Mesothelial cell of epicardium (in vitro differentiated cells): ENCODE measurements at regions not wholly inside any gene's neighbourhood (a gene's known extent, or its start where the extent isn't known, plus 50 kb on each side); places are given as distances from the start of the nearest gene placed in this dataset.
A peak's percentile ranks its signal among the peaks of the same experiment; 100 is the strongest.

Experiments used
- DNase-seq, 2 experiments: peaks; one replicate each; pipeline ENCODE4 v3.0.0; 2021; ENCODE audit warnings: low spot score in 2 of 2; ENCODE audit not compliant: unreplicated experiment in 2 of 2
- H3K27ac Mint-ChIP-seq: 2 replicates; pipeline ENCODE4 v1.8.0; 2021; ENCODE audit warnings: mixed read lengths
- H3K27me3 Mint-ChIP-seq: 2 replicates; pipeline ENCODE4 v1.8.0; 2021; ENCODE audit warnings: low read depth, mixed read lengths
- H3K36me3 Mint-ChIP-seq: 2 replicates; pipeline ENCODE4 v1.8.0; 2021; ENCODE audit warnings: mixed read lengths
- H3K4me1 Mint-ChIP-seq: 2 replicates; pipeline ENCODE4 v1.8.0; 2021; ENCODE audit warnings: mixed read lengths
- H3K4me3 Mint-ChIP-seq: 2 replicates; pipeline ENCODE4 v1.8.0; 2021; ENCODE audit warnings: mild to moderate bottlenecking, moderate library complexity, mixed read lengths
- H3K9me3 Mint-ChIP-seq: 2 replicates; pipeline ENCODE4 v1.8.0; 2021; ENCODE audit warnings: mixed read lengths
- TF ChIP-seq, protein P1 (sequence below): fragments of 200-600 bp; sonication (generic); IDR thresholded peaks from one replicate; pipeline ENCODE4 v1.5.0; 2021; ENCODE audit warnings: antibody characterized with exemption; ENCODE audit not compliant: unreplicated experiment

DNA sequence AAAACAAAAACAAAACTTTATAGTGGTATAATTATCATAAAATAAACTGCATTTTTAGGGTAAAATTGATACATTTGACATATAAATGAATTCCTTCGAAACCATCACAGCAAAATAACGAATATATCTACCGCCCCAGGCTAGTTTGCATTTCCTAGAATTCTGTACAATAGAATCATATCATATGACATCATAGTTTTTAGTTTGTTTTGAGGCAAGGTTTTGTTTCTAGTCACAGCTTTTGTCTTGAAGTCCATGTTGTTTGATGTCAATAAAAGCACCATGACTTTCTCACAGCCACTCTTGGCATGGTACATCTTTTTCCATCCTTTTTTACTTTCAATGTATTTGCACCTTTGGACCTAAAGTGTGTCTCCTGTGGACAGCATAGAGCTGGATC, 102.9 kb downstream of the FOXL3 start:
- no peak overlapping the region for H3K27ac Mint-ChIP-seq
- peaks cover 18% of the 10 kb centered on the region for H3K36me3 Mint-ChIP-seq
- peaks cover 42% of the 10 kb centered on the region for H3K9me3 Mint-ChIP-seq
- no peak for DNase-seq
- TF ChIP-seq, protein P1, sequence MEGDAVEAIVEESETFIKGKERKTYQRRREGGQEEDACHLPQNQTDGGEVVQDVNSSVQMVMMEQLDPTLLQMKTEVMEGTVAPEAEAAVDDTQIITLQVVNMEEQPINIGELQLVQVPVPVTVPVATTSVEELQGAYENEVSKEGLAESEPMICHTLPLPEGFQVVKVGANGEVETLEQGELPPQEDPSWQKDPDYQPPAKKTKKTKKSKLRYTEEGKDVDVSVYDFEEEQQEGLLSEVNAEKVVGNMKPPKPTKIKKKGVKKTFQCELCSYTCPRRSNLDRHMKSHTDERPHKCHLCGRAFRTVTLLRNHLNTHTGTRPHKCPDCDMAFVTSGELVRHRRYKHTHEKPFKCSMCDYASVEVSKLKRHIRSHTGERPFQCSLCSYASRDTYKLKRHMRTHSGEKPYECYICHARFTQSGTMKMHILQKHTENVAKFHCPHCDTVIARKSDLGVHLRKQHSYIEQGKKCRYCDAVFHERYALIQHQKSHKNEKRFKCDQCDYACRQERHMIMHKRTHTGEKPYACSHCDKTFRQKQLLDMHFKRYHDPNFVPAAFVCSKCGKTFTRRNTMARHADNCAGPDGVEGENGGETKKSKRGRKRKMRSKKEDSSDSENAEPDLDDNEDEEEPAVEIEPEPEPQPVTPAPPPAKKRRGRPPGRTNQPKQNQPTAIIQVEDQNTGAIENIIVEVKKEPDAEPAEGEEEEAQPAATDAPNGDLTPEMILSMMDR, result no peak
- H3K27me3 Mint-ChIP-seq, result no peaks in the 10 kb centered on the region
- no peak overlapping the region for H3K4me3 Mint-ChIP-seq
- peaks cover 6% of the 10 kb centered on the region for H3K4me1 Mint-ChIP-seq

DNA sequence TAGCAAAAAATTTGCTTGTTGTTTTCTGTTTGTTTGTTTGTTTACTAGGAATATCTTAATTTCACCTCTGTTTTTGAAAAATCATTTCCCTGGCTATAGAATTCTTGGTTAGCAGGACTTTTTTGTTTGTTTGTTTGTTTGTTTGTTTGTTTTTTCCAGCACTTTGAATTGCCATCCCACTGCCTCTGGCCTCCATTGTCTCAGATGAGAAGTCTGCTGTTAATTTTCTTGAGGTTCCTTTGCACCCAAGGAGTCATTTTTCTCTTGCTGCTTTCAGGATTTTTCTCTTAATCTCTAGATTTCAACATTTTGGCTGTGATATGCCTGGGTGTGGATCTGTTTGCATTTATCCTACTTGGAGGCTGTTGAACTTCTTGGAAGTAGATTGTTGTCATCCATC, 105.7 kb downstream of the FOXL3 start:
- Mint-ChIP-seq H3K4me1 (no peaks in the 10 kb centered on the region), H3K4me3 (no peak overlapping the region), H3K9me3 (peaks cover 67% of the 10 kb centered on the region), H3K36me3 (peaks cover 18% of the 10 kb centered on the region), H3K27ac (no peak overlapping the region), H3K27me3 (no peaks in the 10 kb centered on the region)
- DNase-seq, result no peak
- TF ChIP-seq, protein P1, result no peak

DNA sequence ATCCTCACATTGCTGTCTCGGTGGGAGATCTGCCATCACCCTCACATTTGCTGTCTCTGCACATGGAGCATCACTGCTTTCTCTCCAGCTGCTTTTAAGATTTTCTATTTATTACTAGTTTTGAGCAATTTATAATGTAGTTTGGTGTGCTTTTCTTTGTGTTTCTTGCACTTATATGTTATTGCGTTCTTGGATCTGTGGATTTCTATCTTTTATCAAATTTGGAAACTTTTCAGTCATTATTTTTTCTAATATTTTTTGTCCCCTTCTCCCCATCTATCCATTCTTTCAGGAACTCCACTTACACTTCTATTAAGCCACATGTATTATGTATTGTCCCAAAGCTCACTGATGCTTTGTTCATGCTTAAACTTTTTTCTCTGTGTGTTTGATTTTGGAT, 108.9 kb downstream of the FOXL3 start:
- TF ChIP-seq, protein P1, result no peak
- DNase-seq, result no peak
- Mint-ChIP-seq H3K36me3 (peaks cover 14% of the 10 kb centered on the region), H3K4me3 (no peak overlapping the region), H3K9me3 (peaks cover 72% of the 10 kb centered on the region), H3K27ac (no peak overlapping the region), H3K27me3 (peaks cover 7% of the 10 kb centered on the region), H3K4me1 (no peaks in the 10 kb centered on the region)

DNA sequence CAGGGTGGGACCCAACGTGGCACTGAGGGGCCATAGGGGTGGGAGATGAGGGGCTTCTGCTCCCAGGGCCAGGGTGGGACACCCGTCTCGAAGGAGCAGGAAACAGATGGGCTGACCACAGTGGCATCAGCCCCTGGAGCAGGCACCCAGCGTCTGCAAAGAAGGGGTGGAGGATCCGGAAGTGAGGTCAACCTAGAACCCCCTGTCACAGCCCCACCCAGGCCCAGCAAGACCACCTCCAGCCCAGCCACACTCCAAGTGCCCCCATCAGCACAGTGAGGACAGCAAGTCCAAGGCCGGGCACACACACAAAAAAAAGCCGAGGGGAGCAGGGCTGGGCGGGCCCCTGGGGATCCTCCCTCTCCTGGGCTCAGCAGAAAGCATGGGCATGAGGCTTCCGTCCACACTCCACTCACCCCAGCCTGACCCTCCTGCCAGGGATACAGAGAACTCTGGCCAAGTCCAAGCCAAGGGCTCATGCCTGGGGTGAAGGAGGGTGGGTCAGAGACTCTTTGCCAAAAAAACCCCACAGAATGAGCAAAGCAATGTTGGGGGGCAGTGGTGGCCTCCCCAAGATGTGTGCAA, 111.0 kb downstream of the FOXL3 start:
- Mint-ChIP-seq H3K4me1 (peaks cover 15% of the 10 kb centered on the region), H3K27ac (no peak overlapping the region), H3K4me3 (no peak overlapping the region), H3K27me3 (peaks cover 7% of the 10 kb centered on the region), H3K36me3 (peaks cover 6% of the 10 kb centered on the region), H3K9me3 (peaks cover 57% of the 10 kb centered on the region)
- DNase-seq, result peak in 1 of 2 experiments; percentile 33
- TF ChIP-seq, protein P1, result no peak

DNA sequence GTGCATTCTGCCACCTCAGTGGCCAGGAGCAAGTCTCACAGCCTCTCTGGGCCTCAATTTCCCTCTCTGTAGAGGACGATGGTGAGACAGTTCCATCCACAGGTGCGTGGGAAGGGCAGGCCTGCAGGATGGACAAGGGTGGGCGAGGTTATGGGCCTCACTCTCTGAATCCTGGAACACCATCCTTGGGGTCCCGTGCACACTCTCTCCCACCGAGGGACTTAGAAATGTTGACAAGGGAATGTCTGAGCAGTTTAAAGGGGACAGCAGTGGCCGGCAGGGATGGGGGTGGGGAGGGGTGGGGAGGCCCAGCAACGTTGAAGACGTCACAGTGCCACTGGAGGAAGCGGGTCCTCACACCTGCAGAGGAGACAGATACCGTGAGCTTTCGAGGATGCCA, 111.5 kb downstream of the FOXL3 start:
- Mint-ChIP-seq H3K4me1 (peaks cover 20% of the 10 kb centered on the region), H3K36me3 (peaks cover 2% of the 10 kb centered on the region), H3K27ac (no peak overlapping the region), H3K4me3 (no peak overlapping the region), H3K27me3 (peaks cover 7% of the 10 kb centered on the region), H3K9me3 (peaks cover 52% of the 10 kb centered on the region)
- TF ChIP-seq, protein P1, result no peak
- DNase-seq, result no peak
